ENCODE measurements at regions not wholly inside any gene's neighbourhood (a gene's known extent, or its start where the extent isn't known, plus 50 kb on each side); places are given as distances from the start of the nearest gene placed in this dataset.
"Not testable (repeated sequence)": the region's sequence is repeated elsewhere in the genome, so short reads cannot be mapped to it uniquely, and the experiment has no call there.

DNA sequence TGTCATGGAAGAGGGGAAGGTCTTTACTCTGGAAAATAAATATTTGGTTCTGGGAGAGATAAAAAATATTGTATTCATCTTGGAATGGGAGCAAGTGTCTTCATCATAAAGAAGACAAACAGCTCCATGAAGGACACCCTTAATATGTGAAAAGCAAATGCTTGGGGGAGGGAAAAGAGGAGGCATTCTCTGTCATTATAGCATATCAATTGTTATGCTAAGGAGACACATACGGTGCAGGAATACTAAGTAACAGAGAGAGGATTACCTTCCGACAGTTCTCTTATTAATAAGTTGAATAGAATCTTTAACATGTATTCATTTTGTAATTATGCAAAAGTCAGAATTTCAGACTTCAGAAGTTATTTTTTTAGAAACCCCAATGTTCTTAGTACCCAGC lies 634.4 kb downstream of the UTRN start:
- DNase-seq (ENCODE audit: low spot score): no peak
- TF ChIP-seq, protein P1, sequence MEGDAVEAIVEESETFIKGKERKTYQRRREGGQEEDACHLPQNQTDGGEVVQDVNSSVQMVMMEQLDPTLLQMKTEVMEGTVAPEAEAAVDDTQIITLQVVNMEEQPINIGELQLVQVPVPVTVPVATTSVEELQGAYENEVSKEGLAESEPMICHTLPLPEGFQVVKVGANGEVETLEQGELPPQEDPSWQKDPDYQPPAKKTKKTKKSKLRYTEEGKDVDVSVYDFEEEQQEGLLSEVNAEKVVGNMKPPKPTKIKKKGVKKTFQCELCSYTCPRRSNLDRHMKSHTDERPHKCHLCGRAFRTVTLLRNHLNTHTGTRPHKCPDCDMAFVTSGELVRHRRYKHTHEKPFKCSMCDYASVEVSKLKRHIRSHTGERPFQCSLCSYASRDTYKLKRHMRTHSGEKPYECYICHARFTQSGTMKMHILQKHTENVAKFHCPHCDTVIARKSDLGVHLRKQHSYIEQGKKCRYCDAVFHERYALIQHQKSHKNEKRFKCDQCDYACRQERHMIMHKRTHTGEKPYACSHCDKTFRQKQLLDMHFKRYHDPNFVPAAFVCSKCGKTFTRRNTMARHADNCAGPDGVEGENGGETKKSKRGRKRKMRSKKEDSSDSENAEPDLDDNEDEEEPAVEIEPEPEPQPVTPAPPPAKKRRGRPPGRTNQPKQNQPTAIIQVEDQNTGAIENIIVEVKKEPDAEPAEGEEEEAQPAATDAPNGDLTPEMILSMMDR (IDR thresholded peaks at IDR 0.05; ENCODE audit: extremely low read depth, missing control alignments): no peak

DNA sequence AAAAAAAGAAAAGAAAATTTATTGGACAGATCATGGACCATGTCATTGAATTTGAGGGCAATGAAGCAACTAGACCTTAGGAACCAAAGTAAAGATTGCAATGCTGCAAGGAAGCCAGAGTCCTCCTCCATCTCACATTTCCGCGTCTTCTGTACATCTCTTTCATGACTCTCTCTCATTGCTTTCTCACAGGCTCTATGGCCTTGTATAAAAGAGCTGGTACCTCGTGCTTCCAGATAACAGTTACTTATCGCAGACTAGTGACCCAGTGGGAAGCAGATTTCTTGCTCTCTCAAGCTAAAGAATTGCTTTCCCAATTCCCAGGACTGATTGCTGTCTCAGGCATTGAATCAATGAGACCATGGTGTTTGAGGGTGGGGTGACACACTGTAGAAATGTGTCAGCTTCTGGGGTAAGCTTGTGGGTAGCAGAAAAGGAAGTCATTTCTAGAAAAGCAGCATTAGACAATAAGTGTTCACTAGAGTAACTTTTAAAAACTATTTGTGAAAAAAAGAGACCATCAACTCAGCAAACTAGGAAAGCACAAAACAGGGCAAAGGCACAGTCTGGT lies 635.3 kb downstream of the UTRN start:
- TF ChIP-seq, protein P1 (IDR thresholded peaks at IDR 0.05; ENCODE audit: extremely low read depth, missing control alignments): no peak
- no peak for DNase-seq (ENCODE audit: low spot score)

DNA sequence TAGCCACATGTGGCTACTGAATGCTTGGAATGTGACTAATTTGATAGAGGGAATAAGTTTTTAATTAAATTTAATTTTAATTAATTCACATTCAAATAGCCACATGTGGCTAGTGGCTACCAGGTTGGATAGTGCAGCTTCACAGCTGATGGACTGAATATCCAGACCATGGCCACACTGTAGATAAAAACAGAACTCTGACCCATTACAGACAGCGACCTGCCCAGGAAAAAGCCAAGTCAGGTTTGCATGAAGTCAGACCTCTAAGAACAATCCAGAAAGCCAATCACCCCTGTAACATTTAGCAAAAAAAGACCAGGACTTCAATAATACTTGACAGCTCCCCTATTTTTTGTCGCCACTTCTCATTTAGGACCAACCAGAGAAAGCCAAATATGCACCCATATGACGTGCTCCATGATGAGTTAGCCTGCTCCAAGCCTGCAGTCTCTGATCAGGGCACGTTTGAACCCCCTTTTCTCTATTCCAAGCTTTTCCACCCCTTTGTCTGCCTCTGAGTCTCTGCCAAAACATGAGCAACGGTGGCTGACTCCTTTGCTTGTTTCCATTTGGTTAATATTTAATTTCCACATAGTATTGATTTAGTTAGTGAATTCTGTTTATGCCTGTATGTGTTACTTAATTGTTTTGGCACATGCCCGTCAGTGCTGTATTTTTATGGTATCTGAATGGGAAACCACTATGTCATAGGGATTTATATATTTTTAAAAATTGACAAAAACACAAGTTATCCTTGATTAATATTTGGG lies 636.3 kb downstream of the UTRN start:
- no peak for DNase-seq (ENCODE audit: low spot score)
- TF ChIP-seq, protein P1 (IDR thresholded peaks at IDR 0.05; ENCODE audit: extremely low read depth, missing control alignments): no peak

DNA sequence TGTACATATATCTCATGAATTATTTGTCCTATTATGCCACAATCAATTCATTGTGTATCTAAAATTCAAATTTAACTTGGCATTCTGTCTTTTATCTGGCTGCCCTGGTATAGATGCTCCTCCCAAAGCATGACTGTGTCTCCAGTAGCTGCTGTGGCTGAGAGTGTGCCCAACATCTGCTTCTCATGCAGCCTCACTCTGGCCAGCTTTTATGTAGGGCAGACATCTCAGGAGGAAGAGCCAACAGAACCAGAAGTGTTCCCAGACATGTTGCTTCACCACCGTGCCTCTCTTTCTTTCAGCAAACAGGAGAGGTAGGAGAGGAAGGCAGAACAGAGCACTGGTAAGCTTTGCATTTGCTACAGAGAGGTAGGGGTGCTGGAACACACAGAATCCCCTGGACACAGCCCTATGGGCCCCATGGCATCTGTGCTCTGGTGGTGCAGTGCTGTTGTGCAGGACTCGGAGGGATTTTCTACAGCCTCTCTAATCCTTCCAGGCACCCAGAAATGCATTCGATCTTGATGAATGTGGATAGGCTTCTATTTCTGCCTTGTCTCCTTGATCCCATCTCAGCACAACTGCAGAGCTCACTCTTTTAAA lies 637.1 kb downstream of the UTRN start:
- DNase-seq (ENCODE audit: low spot score): no peak
- TF ChIP-seq, protein P1 (IDR thresholded peaks at IDR 0.05; ENCODE audit: extremely low read depth, missing control alignments): no peak

DNA sequence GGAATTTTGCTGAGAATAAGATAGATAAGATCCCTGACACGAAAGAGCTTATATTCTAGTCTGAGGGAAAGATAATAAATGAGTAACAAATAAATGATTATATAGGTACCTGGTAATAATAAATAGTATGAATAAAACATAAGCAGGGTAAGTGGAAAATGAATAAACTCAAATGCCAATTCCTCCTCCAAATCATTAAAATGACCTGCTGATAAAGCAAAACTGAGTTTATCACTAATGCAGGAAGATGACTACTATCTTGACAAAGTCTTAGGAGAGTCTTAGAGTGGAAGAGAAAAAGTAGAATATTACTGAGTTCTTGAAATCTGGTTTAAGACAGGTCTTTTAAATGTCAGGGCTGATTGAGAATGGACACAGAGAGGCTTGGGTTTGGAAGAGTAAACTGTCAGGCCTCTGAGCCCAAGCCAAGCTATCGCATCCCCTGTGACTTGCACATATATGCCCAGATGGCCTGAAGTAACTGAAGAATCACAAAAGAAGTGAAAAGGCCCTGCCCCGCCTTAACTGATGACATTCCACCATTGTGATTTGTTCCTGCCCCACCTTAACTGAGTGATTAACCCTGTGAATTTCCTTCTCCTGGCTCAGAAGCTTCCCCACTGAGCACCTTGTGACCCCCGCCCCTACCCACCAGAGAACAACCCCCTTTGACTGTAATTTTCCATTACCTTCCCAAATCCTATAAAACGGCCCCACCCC lies 637.8 kb downstream of the UTRN start:
- not testable (repeated sequence) for DNase-seq (ENCODE audit: low spot score)

DNA sequence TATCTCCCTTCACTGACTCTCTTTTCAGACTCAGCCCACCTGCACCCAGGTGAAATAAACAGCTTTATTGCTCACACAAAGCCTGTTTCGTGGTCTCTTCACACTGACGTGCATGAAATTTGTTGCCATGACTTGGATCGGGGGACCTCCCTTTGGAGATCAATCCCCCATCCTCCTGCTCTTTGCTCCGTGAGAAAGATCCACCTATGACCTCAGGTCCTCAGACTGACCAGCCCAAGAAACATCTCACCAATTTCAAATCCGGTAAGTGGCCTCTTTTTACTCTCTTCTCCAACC lies 638.3 kb downstream of the UTRN start:
- DNase-seq (ENCODE audit: low spot score): not testable (repeated sequence)

DNA sequence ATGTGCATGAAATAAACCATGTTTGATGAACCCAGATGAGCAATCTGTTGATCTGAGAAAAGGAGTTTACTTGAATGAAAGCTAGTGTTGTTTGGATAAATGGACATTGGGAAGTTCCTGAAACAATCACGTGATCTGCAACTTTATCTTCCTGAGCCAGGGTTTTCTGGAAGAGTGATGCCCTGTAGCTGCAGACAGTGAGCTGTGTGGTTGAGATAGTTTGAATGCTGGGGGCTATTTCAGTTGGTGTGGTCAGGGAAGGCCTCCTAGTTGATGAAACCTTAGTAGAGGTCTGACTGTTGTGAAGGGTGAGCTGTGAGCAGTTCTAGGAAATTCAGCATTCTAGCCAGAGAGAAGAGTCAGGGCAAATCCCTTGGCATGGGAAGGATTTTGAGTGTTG lies 643.7 kb downstream of the UTRN start:
- TF ChIP-seq, protein P1 (IDR thresholded peaks at IDR 0.05; ENCODE audit: extremely low read depth, missing control alignments): no peak
- DNase-seq (ENCODE audit: low spot score): no peak

DNA sequence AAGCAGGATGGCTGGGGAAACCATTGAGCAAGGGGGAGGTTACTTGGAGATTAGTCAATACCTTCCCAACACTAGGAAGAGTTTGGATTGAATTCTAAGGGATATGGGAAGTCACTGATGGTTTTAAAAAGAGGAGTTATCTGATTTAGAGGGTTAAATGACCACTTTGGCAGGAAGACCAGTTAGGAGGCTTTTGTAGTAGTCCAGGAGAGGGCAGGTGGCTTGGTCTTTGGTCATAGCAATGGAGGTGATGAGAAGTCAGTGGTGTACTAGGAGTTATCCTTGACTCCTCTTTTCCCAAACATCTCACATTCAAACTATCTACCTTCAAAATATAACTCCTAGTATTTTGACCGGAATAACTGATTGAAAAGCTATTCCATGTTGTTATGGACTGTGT lies 644.1 kb downstream of the UTRN start:
- TF ChIP-seq, protein P1 (IDR thresholded peaks at IDR 0.05; ENCODE audit: extremely low read depth, missing control alignments): no peak
- DNase-seq (ENCODE audit: low spot score): no peak

All from GM20000 (cell line).